ENCODE measurements at regions not wholly inside any gene's neighbourhood (a gene's known extent, or its start where the extent isn't known, plus 50 kb on each side); places are given as distances from the start of the nearest gene placed in this dataset.

DNA sequence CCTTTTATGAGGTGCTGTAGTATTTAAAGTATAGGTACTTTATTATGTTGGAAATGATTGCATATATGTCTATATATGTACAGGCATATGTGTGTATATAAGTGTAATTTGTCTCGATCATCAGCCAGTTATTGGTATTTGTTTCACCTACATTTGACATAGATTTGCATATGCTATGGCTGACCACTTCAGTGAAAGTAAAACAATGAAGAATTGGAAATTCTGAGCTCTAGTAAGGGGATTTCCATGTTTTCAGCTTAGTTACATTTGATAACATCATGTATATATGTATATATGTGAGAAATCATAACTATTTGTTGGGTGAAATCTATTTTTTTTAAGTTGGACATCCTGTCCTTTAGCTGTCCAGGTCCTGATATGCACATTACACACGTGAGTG, 1303.9 kb downstream of the EFNB2 start:
- TF ChIP-seq, protein P1, sequence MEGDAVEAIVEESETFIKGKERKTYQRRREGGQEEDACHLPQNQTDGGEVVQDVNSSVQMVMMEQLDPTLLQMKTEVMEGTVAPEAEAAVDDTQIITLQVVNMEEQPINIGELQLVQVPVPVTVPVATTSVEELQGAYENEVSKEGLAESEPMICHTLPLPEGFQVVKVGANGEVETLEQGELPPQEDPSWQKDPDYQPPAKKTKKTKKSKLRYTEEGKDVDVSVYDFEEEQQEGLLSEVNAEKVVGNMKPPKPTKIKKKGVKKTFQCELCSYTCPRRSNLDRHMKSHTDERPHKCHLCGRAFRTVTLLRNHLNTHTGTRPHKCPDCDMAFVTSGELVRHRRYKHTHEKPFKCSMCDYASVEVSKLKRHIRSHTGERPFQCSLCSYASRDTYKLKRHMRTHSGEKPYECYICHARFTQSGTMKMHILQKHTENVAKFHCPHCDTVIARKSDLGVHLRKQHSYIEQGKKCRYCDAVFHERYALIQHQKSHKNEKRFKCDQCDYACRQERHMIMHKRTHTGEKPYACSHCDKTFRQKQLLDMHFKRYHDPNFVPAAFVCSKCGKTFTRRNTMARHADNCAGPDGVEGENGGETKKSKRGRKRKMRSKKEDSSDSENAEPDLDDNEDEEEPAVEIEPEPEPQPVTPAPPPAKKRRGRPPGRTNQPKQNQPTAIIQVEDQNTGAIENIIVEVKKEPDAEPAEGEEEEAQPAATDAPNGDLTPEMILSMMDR (IDR thresholded peaks at IDR 0.05; ENCODE audit: control extremely low read depth in 1 of 3, insufficient read depth in 1 of 3, low read depth in 1 of 3, low read length in 3 of 3) = no peak
- no peak for TF ChIP-seq NRF1 (IDR thresholded peaks at IDR 0.05; ENCODE audit: low read depth, low read length)
- TF ChIP-seq POLR2AphosphoS5 (IDR thresholded peaks at IDR 0.05; ENCODE audit: low read depth, low read length) = no peak
- TF ChIP-seq KDM5A (IDR thresholded peaks at IDR 0.05; ENCODE audit: low read length) = no peak
- TF ChIP-seq RAD21 (IDR thresholded peaks at IDR 0.05 in 1 of 2, conservative IDR thresholded peaks at IDR 0.05 in 1 of 2; ENCODE audit: low read depth in 2 of 2, low read length in 2 of 2) = no peak
- TF ChIP-seq JUND (IDR thresholded peaks at IDR 0.05; ENCODE audit: low read length) = no peak
- TF ChIP-seq SP1 (IDR thresholded peaks at IDR 0.05; ENCODE audit: low read depth, low read length) = no peak
- TF ChIP-seq CEBPB (IDR thresholded peaks at IDR 0.05; ENCODE audit: low read depth, low read length) = no peak
- no peak for TF ChIP-seq EZH2 (IDR thresholded peaks at IDR 0.05; ENCODE audit: low read depth, low read length, severe bottlenecking)
- TF ChIP-seq ZNF274 (IDR thresholded peaks at IDR 0.05; ENCODE audit: borderline replicate concordance, extremely low read depth, low read length) = no peak
- TF ChIP-seq RNF2 (IDR thresholded peaks at IDR 0.05; ENCODE audit: borderline replicate concordance, low read depth, low read length, missing control alignments, poor library complexity, severe bottlenecking) = no peak
- no peak for TF ChIP-seq POLR2A (IDR thresholded peaks at IDR 0.05; ENCODE audit: control extremely low read depth in 1 of 2, low read depth in 2 of 2, low read length in 2 of 2)
- no peak for TF ChIP-seq TBP (IDR thresholded peaks at IDR 0.05; ENCODE audit: low read depth, low read length)
